Erythroblast (primary cell): ENCODE measurements at regions not wholly inside any gene's neighbourhood (a gene's known extent, or its start where the extent isn't known, plus 50 kb on each side); places are given as distances from the start of the nearest gene placed in this dataset.
"Not testable (repeated sequence)": the region's sequence is repeated elsewhere in the genome, so short reads cannot be mapped to it uniquely, and the experiment has no call there.

Source experiments
- DNase-seq, 2 experiments: peaks; one replicate each; lab custom pipeline; 2025; lab: John Stamatoyannopoulos, UW
- GATA1 ChIP-seq: IDR thresholded peaks from 2 replicates; pipeline ENCODE4 v1.6.1; 2011; ENCODE audit warnings: low read depth, mild to moderate bottlenecking, control low read depth, low read length, moderate library complexity
- POLR2A ChIP-seq: IDR thresholded peaks from 2 replicates; pipeline ENCODE4 v1.6.1; 2011; ENCODE audit warnings: mild to moderate bottlenecking, low read length

DNA sequence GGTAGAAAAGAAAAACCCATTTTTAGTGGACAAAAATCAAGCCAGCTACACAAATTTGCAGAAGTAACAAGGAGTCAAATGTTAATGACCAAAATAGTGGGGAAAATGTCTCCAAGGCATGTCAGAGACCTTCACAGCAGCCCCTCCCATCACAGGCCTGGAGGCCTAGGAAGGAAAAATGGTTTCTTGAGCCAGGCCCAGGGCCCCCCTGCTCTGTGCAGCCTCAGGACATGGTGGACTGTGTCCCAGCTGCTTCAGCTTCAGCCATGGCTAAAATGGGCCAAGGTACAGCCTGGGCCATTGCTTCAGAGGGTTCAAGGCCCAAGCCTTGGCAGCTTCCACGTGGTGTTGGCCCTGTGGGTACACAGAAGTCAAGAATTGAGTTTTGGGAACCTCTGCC is 82.5 kb upstream of the CLVS2 start:
- no peak for DNase-seq
- no peak for TF ChIP-seq POLR2A
- TF ChIP-seq GATA1: no peak

DNA sequence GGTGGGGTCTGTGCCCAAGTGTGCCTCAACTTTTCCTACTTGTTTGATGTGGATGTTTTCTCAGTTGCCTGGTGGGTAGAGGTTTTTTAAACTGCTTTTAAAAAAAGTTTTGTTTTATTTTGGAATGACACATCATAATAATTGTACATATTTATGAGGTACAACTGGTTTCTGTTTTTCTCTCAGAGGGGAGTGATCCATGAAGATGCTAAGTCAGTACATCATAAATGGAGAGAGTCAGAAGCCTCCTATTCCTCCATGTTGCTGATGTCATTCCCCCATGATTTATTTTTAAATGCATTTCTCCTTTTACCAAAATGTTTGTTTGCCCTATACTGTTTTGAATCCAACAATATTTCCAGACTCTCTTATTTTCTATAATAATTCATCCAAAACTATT is 77.3 kb upstream of the CLVS2 start:
- DNase-seq: no peak
- TF ChIP-seq POLR2A (no peak), GATA1 (no peak)

DNA sequence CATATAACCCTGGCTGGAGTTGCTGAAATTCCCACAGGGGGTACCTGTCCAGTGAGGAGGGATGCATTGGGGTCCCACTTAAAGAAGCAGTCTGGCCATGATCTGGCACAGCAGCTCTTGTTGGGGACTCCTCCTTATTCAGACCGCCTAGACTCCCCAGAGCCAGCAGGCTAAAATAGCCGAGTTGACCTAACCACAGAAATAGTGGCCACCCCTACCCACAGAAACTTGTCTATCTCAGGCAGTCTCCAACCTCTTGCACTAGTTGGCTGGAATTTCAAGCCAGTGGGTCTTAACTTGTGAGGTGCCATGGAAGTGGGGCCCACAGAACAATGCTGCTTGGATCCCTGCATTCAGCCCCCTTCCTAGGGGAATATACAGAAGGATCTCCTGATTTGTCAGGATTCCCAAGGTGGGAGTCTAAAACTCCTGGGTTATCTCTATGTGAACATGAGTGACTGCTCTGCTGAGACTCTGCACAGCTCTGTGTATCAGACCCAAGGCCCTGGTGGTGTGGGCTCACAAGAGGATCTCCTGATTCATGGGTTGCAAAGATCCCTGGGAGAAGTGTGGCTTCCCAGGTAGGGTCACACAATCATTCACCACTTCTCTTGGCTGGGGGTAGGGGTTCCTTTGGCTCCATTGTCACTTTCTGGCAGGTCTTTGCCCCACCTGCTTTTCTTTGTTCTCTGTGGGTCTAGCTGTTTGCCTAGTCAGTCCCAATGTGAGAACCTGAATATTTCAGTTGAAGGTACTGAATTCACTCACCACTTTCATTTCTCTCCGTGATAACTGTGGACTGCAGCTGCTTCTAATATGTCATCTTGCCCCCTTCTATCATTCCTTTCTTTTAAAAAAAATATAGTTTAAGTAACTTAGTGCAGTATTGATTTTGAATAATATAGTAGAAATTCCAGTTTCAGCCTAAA is 65.5 kb upstream of the CLVS2 start:
- TF ChIP-seq GATA1: no peak
- no peak for TF ChIP-seq POLR2A

DNA sequence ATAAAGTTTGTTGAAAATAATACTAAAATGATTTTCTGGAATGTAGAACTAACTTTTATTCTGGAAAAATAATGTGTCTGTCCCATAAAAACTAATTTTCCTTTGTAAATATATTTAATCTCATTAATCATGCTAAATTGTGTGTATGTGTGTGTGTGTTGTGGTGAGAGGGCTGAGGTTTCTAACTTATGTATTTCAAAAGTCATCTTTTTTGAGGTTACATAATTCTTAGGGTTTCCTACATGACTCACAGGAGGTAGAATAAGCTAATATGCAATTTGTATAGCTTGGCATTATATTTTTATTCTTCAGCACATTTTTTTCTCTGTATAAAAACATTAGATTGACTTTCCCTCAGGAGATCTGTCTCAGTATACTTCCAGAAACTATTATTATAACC is 64.1 kb upstream of the CLVS2 start:
- TF ChIP-seq GATA1 (no peak), POLR2A (no peak)

More for the DNA sequence above, 65.5 kb upstream of the CLVS2 start:
- no peak for DNase-seq

DNA sequence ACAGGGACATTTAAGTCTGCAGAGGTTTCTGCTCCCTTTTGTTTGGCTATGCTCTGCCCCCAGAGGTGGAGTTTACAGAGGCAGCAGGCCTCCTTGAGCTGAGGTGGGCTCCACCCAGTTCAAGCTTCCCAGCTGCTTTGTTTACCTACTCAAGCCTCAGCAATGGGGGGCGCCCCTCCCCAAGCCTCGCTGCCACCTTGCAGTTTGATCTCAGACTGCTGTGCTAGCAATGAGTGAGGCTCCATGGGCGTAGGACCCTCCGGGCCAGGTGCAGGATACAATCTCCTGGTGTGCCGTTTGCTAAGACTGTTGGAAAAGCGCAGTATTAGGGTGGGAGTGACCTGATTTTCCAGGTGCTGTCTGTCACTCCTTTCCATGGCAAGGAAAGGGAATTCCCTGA is 51.1 kb upstream of the CLVS2 start:
- not testable (repeated sequence) for DNase-seq

More for the DNA sequence above, 64.1 kb upstream of the CLVS2 start:
- DNase-seq: no peak
